Ovary (tissue), 7 donors: ENCODE measurements at regions not wholly inside any gene's neighbourhood (a gene's known extent, or its start where the extent isn't known, plus 50 kb on each side); places are given as distances from the start of the nearest gene placed in this dataset.
A peak's percentile ranks its signal among the peaks of the same experiment; 100 is the strongest.
"Not testable (repeated sequence)": the region's sequence is repeated elsewhere in the genome, so short reads cannot be mapped to it uniquely, and the experiment has no call there.

Experiments
- DNase-seq, 5 donors: peaks; one replicate each; pipeline ENCODE4 v3.0.0-alpha.2; 2019 to 2020
- H3K27ac ChIP-seq, 2 donors: fragments of 200-600 bp; one replicate each; pipeline versions ENCODE4 v1.5.1 to v1.8.0; 2019 to 2022
- H3K27me3 ChIP-seq: fragments of 200-600 bp; one replicate; pipeline ENCODE4 v1.8.0; 2022
- H3K36me3 ChIP-seq: fragments of 200-600 bp; sonication (generic); one replicate; pipeline ENCODE4 v1.5.1; 2019
- H3K4me1 ChIP-seq: one replicate; pipeline ENCODE4 v1.8.1; 2013; ENCODE audit warnings: mild to moderate bottlenecking, moderate library complexity; ENCODE audit not compliant: insufficient read depth
- H3K4me3 ChIP-seq: fragments of 200-600 bp; sonication (generic); one replicate; pipeline ENCODE4 v1.5.1; 2017
- H3K9me3 ChIP-seq, 2 donors: fragments of 200-600 bp in 1 of 2; sonication (generic) in 1 of 2; one replicate each; pipeline versions ENCODE4 v1.5.1 to v1.8.1; 2013 to 2019; ENCODE audit warnings: mild to moderate bottlenecking in 1 of 2, moderate library complexity in 1 of 2
- CTCF ChIP-seq, 3 donors: fragments of 450-650 bp in 2 of 3; fragments of 200-600 bp in 1 of 3; IDR thresholded peaks; one replicate each; pipeline versions ENCODE4 v1.5.1 to v1.8.0; 2016 to 2022; ENCODE audit warnings: antibody characterized with exemption in 3 of 3, mild to moderate bottlenecking in 1 of 3
- EP300 ChIP-seq: sonication (generic); formaldehyde crosslinking; IDR thresholded peaks from one replicate; pipeline ENCODE4 v1.6.1; 2017; ENCODE audit warnings: antibody characterized with exemption
- POLR2A ChIP-seq: fragments of 450-650 bp; IDR thresholded peaks from one replicate; pipeline ENCODE4 v1.6.1; 2017; ENCODE audit warnings: antibody characterized with exemption, mild to moderate bottlenecking, moderate library complexity
- WGBS, 3 donors: extraction: QIAGEN DNeasy Blood & Tissue Kit in 1 of 3; methylation state at CpG; one replicate each; pipeline versions ENCODE4 v1.1.5 to v1.1.7; 2013 to 2017; 5-methylcytosine and 5-hydroxymethylcytosine counted together
- intact Hi-C, 4 donors: fragments of 100-400 bp; cut with DNase I; formaldehyde crosslinking; loops; one replicate each; pipeline versions ENCODE4 v1.11.0 to v1.15.1; 2022 to 2023
- donor health status: DM: no; HTN: no; CAD: no; lungs with moderate emphysema.
- donor health status: DM: no; HTN: no; CAD: no.
- donor health status: Bipolar disorder and iron deficiency.
- donor health status: DM: no; HTN: no; CAD: no.
- donor health status: DM: yes; HTN: yes; CAD: no.

- TF ChIP-seq POLR2A (no peak), CTCF (IDR thresholded peaks at IDR 0.05) (no peak), EP300 (no peak)
- intact Hi-C loops: no loop called here
- H3K27ac ChIP-seq: no peak overlapping the region
- no peaks in the 10 kb centered on the region for H3K4me1 ChIP-seq
- 89 to 93% (median 92%) methylated on average over 3 of the region's 3 CpGs for WGBS, 3 donors
- no peak overlapping the region for H3K4me3 ChIP-seq
- no peaks in the 10 kb centered on the region for H3K9me3 ChIP-seq
- H3K36me3 ChIP-seq: no peaks in the 10 kb centered on the region
- DNase-seq: no peak
- H3K27me3 ChIP-seq: no peaks in the 10 kb centered on the region
Observed at GRCh38 chr6:27706431-27706830, 205.8 kb downstream of the OR2B2 start.

- Histone ChIP-seq H3K9me3 (no peaks in the 10 kb centered on the region), H3K36me3 (no peaks in the 10 kb centered on the region), H3K4me1 (no peaks in the 10 kb centered on the region), H3K27me3 (no peaks in the 10 kb centered on the region), H3K27ac (no peak overlapping the region), H3K4me3 (no peak overlapping the region)
- 92 to 95% (median 92%) methylated on average over 6 of the region's 6 CpGs for WGBS, 3 donors
- TF ChIP-seq POLR2A (no peak), EP300 (no peak), CTCF (IDR thresholded peaks at IDR 0.05) (no peak)
- intact Hi-C loops: no loop called here
- no peak for DNase-seq
Observed at GRCh38 chr6:27700337-27700736, 211.9 kb downstream of the OR2B2 start.

- Histone ChIP-seq H3K36me3 (no peaks in the 10 kb centered on the region), H3K9me3 (no peaks in the 10 kb centered on the region), H3K4me1 (no peaks in the 10 kb centered on the region), H3K4me3 (peak overlapping the region; percentile 43), H3K27me3 (no peaks in the 10 kb centered on the region), H3K27ac (no peak overlapping the region)
- WGBS, 3 donors: 37 to 39% (median 38%) methylated on average over 7 of the region's 7 CpGs
- DNase-seq: no peak
- TF ChIP-seq CTCF (IDR thresholded peaks at IDR 0.05) (no peak), EP300 (no peak), POLR2A (no peak)
- intact Hi-C loops: loop anchor here in 1 of 4 donors (5.0 kb wide), 1 partner anchor 63 kb away; no protein-coding TSS in a partner anchor
Observed at GRCh38 chr6:27694547-27694874, 217.7 kb downstream of the OR2B2 start.

- intact Hi-C loops: loop anchor here in 1 of 4 donors (5.0 kb wide), 1 partner anchor 63 kb away; no protein-coding TSS in a partner anchor
- Histone ChIP-seq H3K36me3 (no peaks in the 10 kb centered on the region), H3K27ac (peak overlapping the region in 1 of 2 donors; percentile 42), H3K27me3 (no peaks in the 10 kb centered on the region), H3K9me3 (no peaks in the 10 kb centered on the region), H3K4me1 (no peaks in the 10 kb centered on the region), H3K4me3 (peak overlapping the region; percentile 43)
- TF ChIP-seq POLR2A (no peak), EP300 (no peak), CTCF (IDR thresholded peaks at IDR 0.05) (no peak)
- peak; percentile 37 to 61 (median 41) for DNase-seq
- WGBS, 3 donors: 1% methylated on average over 34 of the region's 34 CpGs
Observed at GRCh38 chr6:27693766-27694546, 218.2 kb downstream of the OR2B2 start.

GRCh38 chr6:27692133-27692532, 219.2 kb upstream of the ZNF184 start:
- DNase-seq, H3K27ac ChIP-seq, H3K9me3 ChIP-seq, H3K27me3 ChIP-seq, H3K36me3 ChIP-seq, H3K4me3 ChIP-seq, H3K4me1 ChIP-seq: not testable (repeated sequence)
- 94 to 95% (median 94%) methylated on average over 10 of the region's 10 CpGs for WGBS, 3 donors
- intact Hi-C loops: loop anchor here in 1 of 4 donors (5.0 kb wide), 1 partner anchor 65 kb away; no protein-coding TSS in a partner anchor
